ENCODE measurements at regions not wholly inside any gene's neighbourhood (a gene's known extent, or its start where the extent isn't known, plus 50 kb on each side); places are given as distances from the start of the nearest gene placed in this dataset.

- TF ChIP-seq, protein P1, sequence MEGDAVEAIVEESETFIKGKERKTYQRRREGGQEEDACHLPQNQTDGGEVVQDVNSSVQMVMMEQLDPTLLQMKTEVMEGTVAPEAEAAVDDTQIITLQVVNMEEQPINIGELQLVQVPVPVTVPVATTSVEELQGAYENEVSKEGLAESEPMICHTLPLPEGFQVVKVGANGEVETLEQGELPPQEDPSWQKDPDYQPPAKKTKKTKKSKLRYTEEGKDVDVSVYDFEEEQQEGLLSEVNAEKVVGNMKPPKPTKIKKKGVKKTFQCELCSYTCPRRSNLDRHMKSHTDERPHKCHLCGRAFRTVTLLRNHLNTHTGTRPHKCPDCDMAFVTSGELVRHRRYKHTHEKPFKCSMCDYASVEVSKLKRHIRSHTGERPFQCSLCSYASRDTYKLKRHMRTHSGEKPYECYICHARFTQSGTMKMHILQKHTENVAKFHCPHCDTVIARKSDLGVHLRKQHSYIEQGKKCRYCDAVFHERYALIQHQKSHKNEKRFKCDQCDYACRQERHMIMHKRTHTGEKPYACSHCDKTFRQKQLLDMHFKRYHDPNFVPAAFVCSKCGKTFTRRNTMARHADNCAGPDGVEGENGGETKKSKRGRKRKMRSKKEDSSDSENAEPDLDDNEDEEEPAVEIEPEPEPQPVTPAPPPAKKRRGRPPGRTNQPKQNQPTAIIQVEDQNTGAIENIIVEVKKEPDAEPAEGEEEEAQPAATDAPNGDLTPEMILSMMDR (IDR thresholded peaks at IDR 0.05; ENCODE audit: low read depth, low read length, missing input control), result no peak
- TF ChIP-seq, protein P2, sequence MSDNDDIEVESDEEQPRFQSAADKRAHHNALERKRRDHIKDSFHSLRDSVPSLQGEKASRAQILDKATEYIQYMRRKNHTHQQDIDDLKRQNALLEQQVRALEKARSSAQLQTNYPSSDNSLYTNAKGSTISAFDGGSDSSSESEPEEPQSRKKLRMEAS (IDR thresholded peaks at IDR 0.05), result no peak
- no peak for TF ChIP-seq SP1 (IDR thresholded peaks at IDR 0.05)
- TF ChIP-seq, protein P3, sequence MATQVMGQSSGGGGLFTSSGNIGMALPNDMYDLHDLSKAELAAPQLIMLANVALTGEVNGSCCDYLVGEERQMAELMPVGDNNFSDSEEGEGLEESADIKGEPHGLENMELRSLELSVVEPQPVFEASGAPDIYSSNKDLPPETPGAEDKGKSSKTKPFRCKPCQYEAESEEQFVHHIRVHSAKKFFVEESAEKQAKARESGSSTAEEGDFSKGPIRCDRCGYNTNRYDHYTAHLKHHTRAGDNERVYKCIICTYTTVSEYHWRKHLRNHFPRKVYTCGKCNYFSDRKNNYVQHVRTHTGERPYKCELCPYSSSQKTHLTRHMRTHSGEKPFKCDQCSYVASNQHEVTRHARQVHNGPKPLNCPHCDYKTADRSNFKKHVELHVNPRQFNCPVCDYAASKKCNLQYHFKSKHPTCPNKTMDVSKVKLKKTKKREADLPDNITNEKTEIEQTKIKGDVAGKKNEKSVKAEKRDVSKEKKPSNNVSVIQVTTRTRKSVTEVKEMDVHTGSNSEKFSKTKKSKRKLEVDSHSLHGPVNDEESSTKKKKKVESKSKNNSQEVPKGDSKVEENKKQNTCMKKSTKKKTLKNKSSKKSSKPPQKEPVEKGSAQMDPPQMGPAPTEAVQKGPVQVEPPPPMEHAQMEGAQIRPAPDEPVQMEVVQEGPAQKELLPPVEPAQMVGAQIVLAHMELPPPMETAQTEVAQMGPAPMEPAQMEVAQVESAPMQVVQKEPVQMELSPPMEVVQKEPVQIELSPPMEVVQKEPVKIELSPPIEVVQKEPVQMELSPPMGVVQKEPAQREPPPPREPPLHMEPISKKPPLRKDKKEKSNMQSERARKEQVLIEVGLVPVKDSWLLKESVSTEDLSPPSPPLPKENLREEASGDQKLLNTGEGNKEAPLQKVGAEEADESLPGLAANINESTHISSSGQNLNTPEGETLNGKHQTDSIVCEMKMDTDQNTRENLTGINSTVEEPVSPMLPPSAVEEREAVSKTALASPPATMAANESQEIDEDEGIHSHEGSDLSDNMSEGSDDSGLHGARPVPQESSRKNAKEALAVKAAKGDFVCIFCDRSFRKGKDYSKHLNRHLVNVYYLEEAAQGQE (IDR thresholded peaks at IDR 0.05), result no peak
- no peak for TF ChIP-seq GABPA (IDR thresholded peaks at IDR 0.05 in 1 of 2, conservative IDR thresholded peaks at IDR 0.05 in 1 of 2)
- no peak for TF ChIP-seq EGR1 (IDR thresholded peaks at IDR 0.05; ENCODE audit: low read depth in 2 of 2)
- TF ChIP-seq HNF4G (IDR thresholded peaks at IDR 0.05), result no peak
- no peak for TF ChIP-seq TAF1 (conservative IDR thresholded peaks at IDR 0.05)
- TF ChIP-seq JUND (IDR thresholded peaks at IDR 0.05), result no peak
- TF ChIP-seq, protein P4, sequence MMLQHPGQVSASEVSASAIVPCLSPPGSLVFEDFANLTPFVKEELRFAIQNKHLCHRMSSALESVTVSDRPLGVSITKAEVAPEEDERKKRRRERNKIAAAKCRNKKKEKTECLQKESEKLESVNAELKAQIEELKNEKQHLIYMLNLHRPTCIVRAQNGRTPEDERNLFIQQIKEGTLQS (IDR thresholded peaks at IDR 0.05), result no peak
Measured at GRCh38 chr3:42020684-42021307, 58.9 kb upstream of the ULK4 start.

Measured in liver (tissue), 3 donors.